ENCODE measurements at regions not wholly inside any gene's neighbourhood (a gene's known extent, or its start where the extent isn't known, plus 50 kb on each side); places are given as distances from the start of the nearest gene placed in this dataset.

DNA sequence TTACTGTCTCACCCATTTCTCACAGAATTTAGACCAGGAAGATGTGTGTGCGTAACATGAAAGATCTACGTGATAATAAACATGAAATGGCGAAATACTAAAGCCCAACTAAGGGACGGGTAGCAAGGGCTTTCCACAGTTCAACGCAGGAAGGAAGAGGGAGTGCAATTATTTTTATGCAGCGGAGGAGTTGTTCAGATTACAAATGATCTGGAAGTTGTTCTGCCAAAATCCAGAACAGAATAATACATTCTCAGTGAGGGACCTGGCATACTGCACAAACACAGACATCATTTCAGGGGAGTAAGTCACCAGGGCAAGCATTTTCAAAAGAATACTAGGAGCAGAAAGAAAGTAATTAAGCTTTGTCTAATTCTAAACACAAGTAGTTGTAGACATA, 133.6 kb upstream of the RAP2B start:
- DNase-seq (ENCODE audit: low spot score) = no peak

DNA sequence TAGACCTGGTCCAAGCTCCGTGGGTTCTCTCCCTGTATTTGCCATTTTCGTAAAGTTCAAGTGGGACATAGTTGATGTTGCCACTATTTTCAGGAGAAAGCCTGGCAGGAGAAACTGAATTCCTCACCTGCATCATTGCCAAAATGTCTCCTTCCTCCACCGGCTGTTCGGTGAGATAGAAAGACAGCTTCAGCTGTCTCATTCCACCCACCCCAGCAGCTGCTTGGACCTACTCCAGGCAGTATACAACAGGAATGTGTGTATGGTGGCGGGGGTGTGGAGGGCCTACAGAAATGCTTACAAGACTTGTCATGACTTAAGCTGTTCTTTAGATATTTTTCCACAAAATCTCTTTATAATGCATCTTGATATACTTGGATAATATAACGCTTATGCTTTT, 132.7 kb upstream of the RAP2B start:
- DNase-seq (ENCODE audit: low spot score) = peak; percentile 22

DNA sequence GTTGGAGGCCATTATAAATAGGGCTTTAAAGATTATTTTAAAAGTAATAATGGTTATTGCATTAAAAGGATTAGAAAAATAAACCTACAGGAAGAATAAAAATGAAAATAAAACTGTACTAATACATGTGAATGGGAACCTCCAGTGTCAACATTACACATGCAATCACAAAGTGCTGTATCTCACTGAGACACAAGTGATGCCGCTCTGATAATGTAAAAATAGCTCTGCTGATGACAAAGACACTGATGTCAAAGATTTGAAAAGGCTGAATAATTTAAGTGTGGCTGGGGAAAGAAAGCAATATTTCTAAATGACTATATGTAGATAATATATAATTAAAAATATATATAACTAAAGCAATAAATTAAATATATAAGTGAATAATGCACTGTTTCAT, 129.1 kb upstream of the RAP2B start:
- no peak for DNase-seq (ENCODE audit: low spot score)

DNA sequence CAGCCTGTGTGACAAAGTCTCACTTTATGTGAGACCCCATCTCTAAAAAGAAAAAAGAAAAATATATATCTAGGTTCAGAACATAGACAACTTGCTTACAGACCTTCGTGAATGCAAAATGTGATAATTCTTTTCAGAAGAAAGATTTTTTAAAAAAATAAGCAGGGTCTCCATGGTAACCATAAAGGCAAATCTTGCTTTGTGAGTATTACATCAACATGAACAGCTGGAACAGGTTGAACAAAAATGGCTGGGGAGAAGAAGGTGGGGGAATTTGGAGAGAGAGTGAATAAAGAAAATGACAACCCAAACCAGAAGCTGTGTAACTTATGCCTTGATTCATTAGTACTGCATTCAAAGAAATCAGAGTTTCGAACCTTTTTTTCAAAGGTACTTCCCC, 125.2 kb upstream of the RAP2B start:
- no peak for DNase-seq (ENCODE audit: low spot score)

DNA sequence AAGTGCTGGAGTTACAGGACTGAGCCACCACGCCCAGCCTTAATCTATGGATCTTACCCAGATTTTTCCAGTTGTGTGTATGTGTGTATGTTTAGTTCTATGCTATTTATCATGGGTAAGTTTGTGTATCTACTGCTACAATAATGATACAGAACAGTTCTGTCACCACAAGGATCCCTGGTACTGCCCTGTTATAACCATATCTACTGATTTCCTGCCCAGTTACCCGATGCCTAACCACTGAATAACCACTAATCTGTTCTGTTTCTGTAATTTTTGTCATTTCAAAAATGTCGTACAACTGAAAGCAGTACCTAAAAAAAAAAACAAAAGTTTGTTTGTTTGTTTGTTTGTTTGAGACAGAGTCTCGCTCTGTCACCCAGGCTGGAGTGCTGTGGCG, 123.7 kb upstream of the RAP2B start:
- no peak for DNase-seq (ENCODE audit: low spot score)

DNA sequence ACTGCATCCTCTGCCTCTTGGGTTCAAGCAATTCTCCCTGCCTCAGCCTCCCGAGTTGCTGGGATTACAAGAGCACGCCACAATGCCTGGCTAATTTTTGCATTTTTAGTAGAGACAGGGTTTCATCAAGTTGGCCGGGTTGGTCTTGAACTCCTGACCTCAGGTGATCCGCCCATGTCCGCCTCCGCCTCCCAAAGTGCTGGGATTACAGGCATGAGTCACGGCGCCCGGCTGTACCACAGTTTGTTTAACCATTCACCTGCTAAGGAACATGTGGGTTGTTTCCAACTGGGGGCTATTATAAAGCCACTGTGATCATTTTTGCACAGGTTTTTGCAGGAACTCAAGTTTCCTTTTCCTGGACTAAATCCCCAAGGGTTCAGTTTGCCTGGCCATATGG, 123.2 kb upstream of the RAP2B start:
- DNase-seq (ENCODE audit: low spot score) = peak; percentile 64

DNA sequence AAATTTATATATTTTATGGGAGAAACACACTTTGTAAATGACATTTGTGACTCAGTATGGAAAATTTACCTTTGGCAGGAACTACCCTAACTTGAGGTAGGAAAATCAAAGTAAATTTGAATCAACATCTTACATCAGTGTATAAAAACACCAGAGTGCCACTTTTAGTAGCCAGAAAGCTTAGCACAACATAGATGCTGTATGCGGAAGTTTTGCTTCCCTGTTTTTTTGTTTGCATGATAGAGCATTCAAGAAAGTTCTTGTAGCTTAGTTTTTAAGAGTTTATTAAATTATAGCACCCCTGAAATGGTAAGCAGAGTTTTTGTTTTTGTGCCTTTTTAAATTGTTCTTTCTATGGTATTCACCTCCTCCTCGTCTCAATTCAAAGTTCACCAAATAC, 120.8 kb upstream of the RAP2B start:
- DNase-seq (ENCODE audit: low spot score) = no peak

DNA sequence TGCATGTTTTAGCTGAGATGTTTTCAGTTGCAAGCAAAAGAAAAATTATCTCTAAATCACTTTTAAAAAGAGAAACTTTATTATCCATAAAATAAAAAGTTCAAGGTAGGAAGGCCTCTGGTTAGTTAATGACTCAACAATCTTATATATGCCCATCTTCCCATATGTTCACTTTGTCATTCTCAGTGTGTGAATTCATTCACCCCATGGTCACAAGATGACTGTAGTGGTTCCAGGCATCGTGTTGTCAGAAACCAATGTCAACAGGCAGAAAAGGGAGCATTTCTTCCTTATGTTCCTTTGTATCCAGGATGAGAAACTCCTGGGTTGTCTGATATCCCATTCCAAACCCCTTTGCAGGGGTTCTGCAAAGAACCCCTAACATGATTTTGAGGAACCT, 119.9 kb upstream of the RAP2B start:
- DNase-seq (ENCODE audit: low spot score) = no peak

DNA sequence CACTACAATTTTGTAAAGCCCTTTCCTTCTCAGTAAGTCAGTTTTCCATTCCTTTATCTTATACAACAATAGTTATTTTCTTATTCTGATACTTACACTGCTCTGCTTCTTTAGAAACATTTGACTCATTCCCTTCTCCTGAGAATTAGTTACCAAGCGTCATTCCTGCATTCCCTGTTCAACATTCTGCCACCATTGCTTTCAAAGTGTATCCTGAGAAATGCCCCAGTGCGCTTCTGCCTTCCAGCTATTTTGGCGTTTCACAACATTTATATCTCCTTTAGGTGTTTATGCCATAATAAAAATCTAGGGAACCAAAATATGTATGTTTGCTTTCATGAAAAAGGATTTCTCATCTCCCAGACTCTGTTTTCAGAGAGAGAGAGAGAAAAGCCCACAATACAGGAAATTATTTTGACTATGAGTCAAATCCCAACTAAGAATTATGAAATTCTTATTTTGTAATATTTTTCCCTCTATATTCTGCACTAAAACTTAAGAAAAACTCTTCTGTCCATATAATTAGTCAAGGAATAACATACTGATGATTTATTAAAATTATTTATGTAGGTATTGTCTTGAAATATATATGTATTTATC, 118.2 kb upstream of the RAP2B start:
- peak; percentile 31 for DNase-seq (ENCODE audit: low spot score)

DNA sequence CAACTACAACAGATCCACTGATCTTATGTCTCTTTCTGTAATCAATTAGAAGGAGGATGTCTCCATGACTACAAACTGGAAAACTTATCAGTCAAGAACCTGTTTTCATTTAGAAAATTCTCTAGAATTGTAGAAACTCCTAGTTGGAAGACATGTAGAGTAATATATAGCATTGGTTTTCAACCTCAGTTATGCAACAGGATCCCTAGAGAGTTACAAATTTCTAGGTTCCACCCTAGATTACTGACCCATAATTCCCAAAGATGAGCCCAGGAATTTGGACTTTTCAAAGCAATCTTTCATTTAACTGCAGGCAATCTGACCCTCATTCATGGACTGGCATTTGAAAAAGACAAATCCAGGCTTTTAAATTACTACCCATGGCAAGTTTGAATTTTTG, 116.9 kb upstream of the RAP2B start:
- no peak for DNase-seq (ENCODE audit: low spot score)

DNA sequence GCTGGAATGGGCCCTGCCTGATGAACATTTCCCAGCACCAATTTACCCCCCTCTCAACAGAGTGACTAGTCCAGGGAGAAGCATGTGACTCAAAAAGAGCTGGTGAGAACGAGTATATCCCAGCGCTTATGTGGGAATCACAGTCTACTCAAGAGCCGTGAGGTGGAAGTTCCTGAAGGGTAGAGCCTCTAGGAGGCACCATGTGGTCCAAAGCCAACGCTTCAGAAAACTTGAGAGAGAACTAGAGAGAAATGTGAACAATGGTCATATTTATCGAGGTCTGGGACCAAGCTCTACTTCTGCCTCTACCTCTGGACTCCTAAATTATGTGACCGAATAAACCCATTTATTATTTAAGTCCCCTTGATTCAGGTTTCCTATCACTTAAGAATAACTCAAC, 111.0 kb upstream of the RAP2B start:
- peak; percentile 42 for DNase-seq (ENCODE audit: low spot score)

DNA sequence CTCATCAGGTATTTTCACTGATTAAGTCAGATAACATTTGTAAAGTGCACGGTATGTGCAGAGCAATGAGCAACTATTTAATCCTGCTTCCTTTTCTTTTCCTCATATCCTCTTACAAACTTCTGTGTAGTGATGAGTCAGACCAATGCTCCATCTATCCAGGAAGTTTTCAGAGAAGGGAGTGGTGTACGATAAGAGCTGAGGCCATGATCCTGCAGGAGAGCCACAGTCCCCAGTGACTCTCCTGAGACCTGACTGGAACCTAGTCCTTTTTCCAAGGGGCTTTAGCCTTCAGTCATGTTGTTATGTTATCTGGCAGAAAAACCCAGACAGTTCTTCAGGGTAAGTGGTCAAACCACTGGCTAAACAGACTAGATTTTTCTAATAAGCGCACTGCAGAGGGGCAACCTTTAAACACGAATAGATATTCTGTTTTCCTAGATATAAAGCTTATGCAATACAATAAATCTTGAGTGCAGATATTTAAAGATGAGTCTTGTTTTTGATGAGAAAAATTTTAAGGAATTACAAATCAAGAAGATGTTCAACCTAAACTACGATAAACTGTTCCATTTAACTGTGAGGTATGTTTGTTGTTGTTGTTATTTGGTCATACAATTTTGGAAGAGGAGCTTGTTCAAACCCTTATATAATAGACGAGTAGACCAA, 110.5 kb upstream of the RAP2B start:
- DNase-seq (ENCODE audit: low spot score) = peak; percentile 97

DNA sequence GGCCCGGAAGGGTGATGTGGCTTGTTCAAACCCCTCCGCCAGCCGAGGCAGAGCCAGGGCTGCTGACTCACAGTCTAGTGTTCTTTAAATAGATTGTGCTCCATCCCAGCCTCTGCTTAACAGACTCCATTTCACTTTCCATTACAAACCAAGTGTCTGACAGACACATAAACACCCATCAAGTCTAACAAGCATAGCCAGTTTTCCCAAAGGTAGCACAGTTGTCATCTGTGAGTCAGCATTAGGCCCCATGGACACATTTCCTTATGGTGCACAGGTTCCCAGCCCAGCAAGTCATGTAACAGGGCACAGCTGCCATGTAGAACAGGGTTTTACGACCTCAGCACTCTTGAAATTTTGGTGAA, 109.9 kb upstream of the RAP2B start:
- peak; percentile 98 for DNase-seq (ENCODE audit: low spot score)

DNA sequence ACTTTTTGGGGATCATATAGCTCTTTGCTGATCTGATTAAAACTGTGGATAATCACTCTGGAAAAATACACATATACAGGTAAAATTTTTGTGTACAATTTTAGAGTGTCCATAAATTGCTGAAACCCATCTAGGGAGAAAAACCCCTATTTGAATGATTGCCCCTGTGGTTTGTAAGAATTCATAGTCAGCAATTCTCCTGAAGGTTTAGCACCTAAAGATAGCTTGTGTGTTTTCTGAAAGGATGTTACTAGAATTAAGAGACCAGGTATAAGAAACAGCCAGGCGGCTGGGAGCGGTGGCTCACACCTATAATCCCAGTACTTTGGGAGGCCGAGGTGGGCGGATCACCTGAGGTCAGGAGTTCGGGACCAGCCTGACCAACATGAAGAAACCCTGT, 106.8 kb upstream of the RAP2B start:
- DNase-seq (ENCODE audit: low spot score) = no peak

DNA sequence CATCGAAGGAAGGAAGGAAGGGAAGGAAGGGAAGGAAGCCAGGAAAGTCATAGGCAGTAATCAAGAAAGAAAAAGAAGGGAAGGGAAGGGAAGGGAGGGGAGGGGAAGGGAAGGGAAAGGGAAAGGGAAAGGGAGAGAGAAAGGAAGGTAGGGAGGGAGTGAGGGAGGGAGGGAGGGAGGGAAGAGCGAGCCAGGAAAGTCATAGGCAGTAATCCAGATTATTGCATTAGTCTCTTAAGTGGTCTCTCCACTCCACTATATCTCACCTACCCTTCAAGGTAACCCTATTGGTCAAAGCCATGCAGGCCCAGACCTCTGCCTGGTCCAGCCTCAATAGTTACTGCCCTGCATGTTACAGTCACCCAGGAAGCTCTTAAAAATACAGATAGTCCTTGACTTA, 106.2 kb upstream of the RAP2B start:
- DNase-seq (ENCODE audit: low spot score) = no peak

DNA sequence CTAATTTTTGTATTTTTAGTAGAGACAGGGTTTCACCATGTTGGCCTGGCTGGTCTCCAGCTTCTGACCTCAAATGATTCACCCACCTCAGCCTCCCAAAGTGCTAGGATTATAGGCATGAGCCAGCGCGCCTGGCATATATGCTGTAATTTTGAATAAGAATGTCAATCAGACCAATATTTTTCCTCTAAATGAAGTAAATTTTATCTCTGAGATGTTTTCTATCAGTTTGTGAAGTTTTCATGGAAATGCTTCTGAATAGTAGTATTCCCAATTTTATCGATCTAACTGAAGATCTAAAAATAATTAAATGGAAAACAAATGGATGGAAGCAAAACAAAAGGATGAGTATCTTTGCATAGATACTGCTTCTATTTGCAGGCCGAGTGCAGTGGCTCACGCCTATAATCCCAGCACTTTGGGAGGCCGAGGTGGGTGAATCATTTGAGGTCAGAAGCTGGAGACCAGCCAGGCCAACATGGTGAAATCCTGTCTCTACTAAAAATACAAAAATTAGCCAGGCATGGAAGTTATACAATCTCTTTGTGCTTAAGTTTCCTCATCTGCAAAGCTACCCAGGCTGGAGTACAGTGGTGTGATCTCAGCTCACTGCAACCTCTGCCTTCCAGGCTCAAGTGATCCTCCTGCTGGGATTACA, 103.9 kb upstream of the RAP2B start:
- peak; percentile 84 for DNase-seq (ENCODE audit: low spot score)

DNA sequence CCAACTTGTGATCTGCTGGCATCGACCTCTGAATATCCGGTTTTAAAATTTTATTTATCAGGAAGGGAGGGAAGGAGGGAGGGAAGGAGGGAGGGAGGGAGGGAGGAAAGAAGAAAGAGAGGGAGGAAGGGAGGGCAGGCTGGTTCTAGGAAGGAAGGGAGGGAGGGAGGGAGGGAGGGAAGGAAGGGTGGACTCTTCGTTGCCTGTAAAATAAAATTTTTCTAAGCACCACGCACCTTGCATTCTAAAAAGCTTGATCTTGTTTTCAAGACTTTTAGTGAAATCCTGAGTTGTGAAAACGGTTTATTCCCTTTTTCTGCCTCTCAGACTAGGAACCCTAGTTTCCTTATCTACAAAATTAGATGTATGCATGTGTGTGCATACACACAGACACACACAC, 101.7 kb upstream of the RAP2B start:
- DNase-seq (ENCODE audit: low spot score) = no peak

DNA sequence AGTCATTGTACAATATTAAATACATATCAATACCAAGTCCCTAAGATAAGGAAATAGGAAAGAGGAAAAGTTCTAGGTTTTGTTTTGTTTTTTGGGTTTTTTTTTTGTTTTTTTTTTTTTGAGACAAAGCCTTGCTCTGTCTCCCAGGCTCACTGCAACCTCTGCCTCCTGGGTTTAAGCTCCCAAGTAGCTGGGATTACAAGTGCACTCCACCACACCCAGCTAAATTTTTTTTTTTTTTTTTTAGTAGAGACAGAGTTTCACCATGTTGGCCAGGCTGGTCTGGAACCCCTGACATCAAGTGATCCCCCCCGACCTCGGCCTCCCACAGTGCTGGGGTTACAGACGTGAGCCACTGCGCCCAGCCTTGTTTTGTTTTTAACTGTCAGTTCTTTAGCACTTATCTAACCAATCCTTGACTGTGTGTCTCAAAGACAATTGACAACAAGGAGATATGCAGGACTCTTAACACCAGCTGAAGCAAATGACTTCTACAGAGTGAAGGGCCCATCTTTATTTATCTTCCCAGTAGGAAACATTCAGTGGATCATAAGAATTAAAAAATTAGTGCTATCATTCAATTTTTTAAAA, 100.0 kb upstream of the RAP2B start:
- DNase-seq (ENCODE audit: low spot score) = no peak

DNA sequence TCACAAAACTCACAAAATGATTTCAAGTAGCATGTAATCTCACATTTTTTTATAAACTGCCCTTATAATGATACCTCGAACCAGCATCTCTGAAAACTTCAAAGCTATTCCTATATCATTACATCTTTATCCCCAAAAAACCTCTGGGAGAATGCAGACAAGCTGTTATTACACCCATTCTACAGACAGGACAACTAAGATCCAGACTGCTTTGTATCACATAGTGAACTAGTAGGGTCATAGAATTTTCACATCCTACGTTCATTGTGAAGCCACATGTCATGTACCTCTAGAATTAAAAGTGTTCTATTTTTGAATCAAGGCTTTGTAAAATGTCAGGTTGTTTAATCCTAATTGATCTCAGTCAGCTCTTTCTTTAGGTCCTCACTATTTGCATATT, 98.7 kb upstream of the RAP2B start:
- no peak for DNase-seq (ENCODE audit: low spot score)

DNA sequence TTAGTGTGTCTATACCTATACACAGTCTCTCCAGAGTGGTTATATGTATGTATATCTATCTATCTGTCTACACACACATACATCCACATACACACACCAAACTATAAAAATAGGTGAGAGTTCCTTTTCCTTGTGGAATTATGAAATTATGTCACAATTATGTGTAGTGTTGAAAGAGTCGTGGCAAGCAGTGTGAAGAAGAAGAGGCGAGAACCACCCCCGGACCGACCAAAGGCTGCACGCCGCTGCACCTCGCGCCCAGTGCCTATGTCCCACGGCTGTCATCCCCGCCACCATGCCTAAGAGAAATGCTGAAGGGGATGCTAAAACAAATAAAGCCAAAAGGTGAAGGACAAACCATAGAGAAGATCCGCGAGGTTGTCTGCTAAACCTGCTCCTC, 95.0 kb upstream of the RAP2B start:
- DNase-seq (ENCODE audit: low spot score) = no peak

DNA sequence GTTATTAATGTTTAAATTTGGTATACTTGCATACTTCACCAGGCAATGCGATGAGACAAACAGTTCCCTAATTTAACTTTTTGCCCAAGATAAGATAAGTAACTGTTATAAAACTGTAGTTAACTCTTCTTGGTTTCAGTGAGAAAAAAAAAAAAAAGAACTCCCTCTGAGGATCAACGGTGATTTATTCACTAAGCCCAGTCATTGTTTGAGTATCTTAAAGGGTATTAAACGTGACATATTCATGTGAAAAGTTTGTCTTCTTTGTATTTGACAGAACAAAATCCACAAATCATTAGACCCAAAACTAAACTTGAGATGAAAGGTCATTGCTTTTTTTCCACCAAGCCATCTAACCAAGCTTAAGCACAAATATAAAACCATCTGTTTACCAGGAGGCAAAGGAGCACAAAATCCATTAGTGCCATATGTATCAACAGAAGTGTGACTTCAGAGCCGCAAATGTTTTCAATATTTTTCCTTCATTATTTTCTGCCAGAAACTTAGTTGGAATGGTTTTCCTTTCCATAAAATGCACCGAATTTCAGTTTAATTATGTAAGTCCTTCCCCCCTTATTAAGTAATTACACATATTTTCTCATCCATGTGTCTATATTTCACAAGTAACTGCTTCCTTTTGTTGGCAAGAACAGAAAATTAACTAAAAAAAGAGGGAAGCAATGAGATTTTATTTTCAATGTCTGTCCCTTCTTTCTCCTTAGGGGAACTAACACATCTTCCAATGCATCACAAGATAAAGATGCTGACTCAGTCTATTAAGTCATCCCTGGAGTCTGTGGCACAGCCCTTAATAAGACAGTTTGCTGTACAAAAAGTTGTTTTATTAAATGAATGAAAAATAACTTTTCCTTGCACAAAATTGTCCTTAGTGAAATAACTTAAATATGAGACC, 92.2 kb upstream of the RAP2B start:
- DNase-seq (ENCODE audit: low spot score) = peak; percentile 45

DNA sequence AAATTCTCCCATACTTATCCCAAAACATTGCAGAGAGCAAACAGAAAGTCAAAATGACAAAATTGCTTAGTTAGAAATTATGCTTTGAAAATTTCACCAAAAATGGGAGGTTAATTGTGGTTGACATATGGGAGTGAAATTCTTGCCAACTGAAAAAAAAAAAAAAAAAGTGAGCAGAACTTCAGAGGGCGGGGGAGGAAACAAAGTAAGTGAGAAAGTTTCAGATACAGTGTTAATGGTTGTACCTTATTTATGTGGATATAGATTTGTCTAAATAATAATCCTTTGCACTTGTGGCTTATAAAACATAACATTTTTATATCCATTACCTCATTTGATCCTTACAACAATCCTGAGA, 91.5 kb upstream of the RAP2B start:
- no peak for DNase-seq (ENCODE audit: low spot score)

DNA sequence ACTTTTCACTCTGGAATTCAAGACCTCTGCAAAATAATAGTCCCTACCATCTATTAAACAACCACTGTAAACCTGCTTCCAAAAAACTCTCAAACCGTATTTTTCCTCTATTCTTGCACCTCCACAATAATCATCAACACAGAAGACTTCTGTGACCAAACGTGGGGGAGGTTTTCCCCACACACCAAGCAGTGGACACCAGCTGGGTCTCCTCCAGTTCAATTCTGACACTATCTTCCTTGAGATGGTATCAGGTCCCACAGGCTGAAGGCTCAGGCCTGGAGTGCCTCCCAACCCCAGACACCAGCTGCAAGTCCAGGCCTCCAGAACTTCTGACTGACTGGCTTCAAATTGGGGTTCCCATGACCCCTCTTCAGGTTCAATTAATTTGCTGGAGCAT, 89.6 kb upstream of the RAP2B start:
- no peak for DNase-seq (ENCODE audit: low spot score)

Measured in kidney tubule cell (primary cell).